T-helper 2 cell treated with Interferon-gamma antibody and Interleukin-4, amounts not matched to agents 100 ng/mL and 5 ng/mL, for 36 hours (primary cell): ENCODE measurements at regions not wholly inside any gene's neighbourhood (a gene's known extent, or its start where the extent isn't known, plus 50 kb on each side); places are given as distances from the start of the nearest gene placed in this dataset.

Source experiments
- intact Hi-C: fragments of 100-400 bp; cut with micrococcal nuclease; formaldehyde crosslinking; loops from one replicate; pipeline ENCODE4 v1.15.1; 2023

GRCh38 chr2:121897335-121897970 is 142.0 kb downstream of the TSN start:
- intact Hi-C loops, result no loop called here

- intact Hi-C loops, result no loop called here
These were observed 143.0 kb downstream of the TSN start for GRCh38 chr2:121898483-121898882.

DNA sequence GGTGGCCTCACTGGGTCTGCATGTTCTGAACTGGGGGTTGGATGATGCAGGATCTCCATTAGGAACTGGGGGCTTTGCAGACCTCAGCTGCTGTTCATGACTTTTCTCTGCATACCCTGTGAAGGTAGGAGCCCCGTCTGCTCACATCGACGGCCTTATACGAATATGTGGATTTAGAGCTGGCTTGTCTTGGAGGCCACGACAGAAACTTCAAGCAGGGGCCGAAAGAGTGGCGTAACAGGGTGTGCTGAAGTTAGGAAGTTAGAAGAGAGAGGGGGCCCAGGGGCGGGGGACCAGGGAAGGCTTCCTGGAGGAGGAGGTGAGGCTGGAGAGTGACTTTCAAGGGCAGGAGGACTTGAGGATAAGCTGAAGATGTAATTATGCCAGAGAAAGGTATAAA is 144.9 kb downstream of the TSN start:
- intact Hi-C loops, result no loop called here

DNA sequence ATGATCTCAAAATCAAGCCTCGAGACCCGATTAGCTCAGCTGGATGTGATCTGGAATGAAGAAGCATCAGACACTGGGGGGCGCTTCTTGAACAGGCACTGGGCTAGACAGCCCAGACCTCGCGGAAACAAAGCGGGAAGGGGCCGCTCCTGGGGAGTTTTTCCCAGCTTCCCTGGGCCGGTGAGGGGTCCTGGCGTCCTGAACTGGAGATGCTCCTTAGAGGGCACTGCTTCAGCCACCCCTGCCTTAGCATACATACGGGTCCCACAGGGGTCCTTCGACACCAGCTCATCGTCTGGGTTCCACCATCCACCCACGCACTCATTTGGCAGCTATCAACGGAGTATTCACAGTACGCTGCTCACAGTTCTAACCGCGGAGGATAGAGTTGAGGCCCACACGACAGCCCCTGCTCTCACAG is 146.7 kb downstream of the TSN start:
- intact Hi-C loops, result no loop called here

- intact Hi-C loops, result no loop called here
These were observed 147.2 kb downstream of the TSN start for GRCh38 chr2:121902616-121903015.

DNA sequence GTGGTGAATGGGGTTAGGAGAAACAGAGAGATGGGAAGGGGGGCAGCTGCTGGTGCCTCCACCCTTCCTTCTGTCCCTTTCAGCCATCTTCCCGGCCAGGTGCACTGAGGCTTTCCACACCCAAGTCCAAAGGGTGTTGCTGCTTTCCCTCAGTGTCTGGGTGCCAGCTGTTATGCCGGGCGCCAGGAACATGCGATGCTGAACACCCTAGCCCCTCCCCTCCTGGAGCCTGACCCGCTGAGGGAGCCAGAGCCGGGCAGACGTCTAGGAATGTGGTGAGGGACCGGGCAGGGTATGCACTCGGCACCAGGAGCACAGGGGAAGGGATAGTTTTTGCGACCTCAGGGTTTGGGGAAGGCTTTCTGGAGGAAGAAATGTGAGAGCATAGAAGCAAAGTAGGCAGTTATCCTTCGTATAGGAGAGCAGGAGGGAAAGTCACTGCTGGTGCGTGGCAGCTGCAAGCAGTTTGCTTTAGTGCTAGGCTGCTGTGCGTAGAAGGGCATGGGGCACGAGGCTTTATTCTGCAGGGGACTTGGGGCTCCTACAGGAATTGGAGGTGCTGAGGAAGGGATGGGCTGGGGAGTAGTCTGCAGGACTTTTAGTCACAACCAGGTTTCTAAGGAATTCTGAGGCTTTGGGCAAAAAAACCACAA is 147.7 kb downstream of the TSN start:
- intact Hi-C loops, result no loop called here

DNA sequence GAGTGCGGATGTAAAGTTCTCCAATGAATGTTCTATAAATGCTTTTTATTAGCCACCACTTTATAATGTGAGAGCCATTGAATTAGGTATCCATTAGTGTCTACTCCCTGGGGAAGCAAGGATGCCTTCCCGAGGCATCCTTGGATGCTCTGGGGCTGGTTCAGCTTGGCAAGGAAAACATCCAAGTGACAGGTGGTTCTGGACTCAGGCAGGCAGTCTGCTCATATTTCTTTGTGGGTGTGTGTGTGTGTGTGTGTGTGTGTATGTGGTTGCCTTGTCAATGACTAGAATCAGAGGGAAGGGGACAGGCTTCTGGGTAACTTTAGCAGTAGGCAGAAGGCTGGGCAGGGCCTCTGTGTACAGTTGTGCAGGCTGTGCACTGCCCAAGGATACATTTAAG is 149.2 kb downstream of the TSN start:
- intact Hi-C loops, result no loop called here

GRCh38 chr2:121905201-121905600 is 149.8 kb downstream of the TSN start:
- intact Hi-C loops, result no loop called here

DNA sequence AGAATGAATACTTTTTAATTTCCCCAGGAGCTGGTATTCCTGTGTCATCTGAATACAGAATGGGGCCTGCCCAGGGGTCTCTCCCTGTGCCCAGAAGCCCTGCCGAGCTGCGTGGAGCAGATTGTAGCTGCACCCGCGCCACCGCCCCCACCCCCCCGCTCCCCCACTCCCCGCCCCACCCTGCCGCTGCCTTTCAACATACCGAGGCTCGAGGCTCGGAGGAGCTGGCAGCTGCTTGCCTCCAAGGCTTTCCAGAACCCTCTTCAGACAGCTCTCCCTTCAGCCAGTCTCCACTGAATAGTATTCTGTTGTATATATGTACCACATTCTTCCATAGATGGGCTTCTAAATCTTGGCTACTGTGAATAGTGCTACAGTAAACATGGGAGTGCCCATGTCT is 150.7 kb downstream of the TSN start:
- intact Hi-C loops, result no loop called here

DNA sequence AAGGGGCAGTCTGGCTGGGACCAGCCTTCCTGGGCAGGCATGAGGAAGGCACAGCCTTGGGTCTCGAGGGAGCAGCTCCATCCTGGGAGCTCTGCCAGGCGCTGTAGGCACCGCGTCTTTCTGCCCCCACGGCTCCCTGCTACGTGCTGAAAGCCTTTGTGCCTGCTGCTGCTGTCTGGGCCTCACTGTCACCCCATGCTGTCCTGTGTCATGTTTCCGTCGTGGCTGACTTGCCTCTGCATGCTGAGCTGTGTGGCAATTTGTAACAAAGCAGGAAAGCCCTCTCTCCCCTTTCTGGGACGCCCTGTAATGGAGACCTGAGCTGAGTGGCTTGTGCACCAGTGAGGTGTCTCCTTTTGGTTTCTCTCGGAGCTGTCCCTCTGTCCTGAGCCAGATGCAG is 152.5 kb downstream of the TSN start:
- intact Hi-C loops, result no loop called here

GRCh38 chr2:121910139-121910538 is 154.7 kb downstream of the TSN start:
- intact Hi-C loops, result no loop called here

- intact Hi-C loops, result no loop called here
These were observed 155.6 kb downstream of the TSN start for GRCh38 chr2:121911036-121911435.

DNA sequence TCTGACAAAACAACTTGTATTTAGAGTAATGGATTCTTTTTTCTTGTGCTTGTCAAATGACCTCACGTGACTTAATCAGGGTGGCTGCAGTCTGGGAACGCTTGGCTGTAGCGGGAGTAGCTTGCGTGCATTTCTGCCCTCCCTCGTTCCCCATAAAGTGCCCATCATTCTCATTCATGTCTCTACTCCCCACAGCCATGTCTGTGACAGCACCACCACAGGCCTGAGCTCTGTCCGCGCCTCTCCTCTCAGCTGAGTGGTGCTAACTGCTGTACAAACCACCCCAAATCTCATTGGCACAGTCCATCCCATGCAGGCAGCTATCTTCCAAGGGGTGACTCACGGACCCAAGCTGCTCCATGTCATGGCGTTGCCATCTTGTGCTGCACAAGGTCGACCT is 161.7 kb downstream of the TSN start:
- intact Hi-C loops, result no loop called here

GRCh38 chr2:121918231-121918630 is 162.8 kb downstream of the TSN start:
- intact Hi-C loops, result no loop called here

DNA sequence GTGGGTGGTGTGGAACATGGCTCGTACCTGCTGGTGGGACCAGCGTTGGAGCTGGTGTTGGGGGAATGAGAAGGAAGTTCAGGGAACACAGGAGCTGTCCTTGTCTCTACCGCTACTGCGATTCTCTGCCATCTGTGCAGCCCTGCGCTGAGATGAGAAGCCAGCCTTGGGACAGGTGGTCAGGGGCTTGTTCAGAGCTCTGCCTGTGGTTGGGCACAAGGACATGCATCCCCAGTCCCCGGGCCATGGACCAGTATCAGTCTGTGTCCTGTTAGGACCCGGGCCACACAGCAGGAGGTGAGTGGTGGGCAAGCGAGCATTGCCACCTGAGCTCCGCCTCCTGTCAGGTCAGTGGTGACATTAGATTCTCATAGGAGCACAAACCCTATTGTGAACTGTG is 164.4 kb downstream of the TSN start:
- intact Hi-C loops, result no loop called here

DNA sequence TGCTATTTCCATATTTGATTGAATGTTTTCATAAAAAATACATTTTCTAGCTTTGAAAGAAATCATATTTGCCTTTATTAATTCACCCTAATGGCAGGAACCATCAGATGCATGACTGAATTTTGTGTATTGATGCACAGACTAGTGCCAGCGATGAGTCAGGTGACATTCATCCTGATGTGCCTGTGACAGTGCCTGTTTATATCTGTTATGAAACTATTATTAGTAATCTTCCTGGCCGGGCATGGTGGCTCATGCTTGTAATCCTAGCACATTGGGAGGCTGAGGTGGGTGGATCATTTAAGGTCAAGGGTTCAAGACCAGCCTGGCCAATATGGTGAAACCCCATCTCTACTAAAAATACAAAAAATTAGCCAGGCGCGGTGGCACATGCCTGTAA is 170.0 kb downstream of the TSN start:
- intact Hi-C loops, result no loop called here

DNA sequence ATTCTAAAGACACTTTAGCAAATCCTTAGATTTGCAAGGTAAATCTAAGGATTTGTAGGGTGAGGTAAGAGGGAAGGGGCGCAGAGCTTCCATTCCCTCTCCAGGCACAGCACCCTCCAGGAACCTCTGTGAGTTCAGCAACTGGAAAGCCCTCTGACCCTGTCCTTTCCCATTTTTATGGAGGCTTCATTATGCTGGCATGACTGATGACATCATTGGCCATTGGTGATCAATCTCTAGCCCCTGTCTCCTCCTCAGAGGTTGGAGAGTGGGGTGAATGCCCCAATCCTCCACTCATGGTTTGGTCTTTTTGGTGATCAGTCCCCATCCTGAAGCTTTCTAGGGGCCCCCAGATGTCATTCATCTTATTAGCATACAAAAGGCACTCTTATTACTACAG is 187.8 kb downstream of the TSN start:
- intact Hi-C loops, result no loop called here

DNA sequence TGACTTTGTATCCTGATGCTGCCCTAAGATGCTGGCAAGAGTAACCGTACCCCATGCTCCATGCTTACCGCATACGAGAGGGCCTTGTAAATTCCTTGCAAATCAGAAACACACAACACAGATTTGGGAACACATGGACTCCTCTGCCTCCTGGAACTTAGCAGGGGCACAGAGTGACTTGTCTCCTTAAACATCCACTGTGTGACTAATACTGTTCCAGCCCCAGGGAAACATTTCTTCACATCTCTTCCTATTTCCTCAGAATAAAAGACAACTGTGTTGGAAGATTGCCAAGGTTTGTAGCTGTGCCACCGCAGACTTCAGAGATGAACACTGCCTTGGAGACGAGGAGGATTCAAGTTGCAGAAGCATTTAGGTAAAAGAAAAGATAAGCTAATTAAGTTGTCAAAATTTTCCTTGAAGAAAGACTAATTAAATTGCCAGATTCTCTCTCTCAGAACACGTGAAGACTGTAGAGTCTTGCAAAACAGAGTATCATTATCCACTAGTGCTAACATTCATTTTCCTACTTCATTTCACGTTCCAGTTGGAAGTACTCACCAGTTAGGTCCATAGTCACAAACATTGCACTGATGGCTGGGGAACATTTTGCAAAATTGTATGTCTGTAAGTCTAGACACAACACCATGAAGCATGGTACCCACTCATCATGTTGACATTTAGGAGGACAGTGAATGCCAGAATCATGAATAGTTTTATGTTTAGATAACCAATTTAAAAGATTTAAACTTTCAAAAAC is 188.8 kb downstream of the TSN start:
- intact Hi-C loops, result no loop called here

- intact Hi-C loops, result no loop called here
These were observed 192.2 kb downstream of the TSN start for GRCh38 chr2:121947674-121948073.

- intact Hi-C loops, result no loop called here
These were observed 193.8 kb downstream of the TSN start for GRCh38 chr2:121949271-121949670.

DNA sequence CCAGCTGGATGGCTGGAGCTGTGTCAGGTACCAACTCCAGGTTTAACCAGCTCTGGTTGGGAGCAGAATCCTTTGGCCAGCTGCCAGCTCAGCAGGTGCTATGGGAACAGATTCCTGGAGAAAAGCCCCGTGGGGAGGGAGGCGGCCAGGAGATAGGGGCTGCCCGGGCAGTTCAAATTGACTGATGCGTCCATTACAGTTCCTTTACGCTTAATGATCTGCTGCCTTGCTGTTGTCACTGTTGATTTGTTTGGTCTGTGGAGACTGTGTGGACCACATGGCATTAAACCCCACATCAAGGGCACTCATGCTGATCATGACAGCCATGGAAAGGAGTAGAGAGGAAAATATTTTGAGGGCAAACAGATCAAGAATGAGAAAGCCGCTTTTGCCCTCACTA is 200.0 kb downstream of the TSN start:
- intact Hi-C loops, result no loop called here

- intact Hi-C loops, result no loop called here
These were observed 200.4 kb downstream of the TSN start for GRCh38 chr2:121955872-121956271.

- intact Hi-C loops, result no loop called here
These were observed 204.8 kb downstream of the TSN start for GRCh38 chr2:121960251-121960650.
